Effector CD4-positive, alpha-beta T cell (primary cell): ENCODE measurements at regions not wholly inside any gene's neighbourhood (a gene's known extent, or its start where the extent isn't known, plus 50 kb on each side); places are given as distances from the start of the nearest gene placed in this dataset.
"Not testable (repeated sequence)": the region's sequence is repeated elsewhere in the genome, so short reads cannot be mapped to it uniquely, and the experiment has no call there.

Source experiments
- DNase-seq: peaks from one replicate; pipeline ENCODE4 v3.0.0-alpha.2; 2020

GRCh38 chr15:30688684-30689083, 62.8 kb downstream of the ARHGAP11B start:
- DNase-seq = not testable (repeated sequence)

GRCh38 chr15:30690153-30690552, 64.2 kb downstream of the ARHGAP11B start:
- not testable (repeated sequence) for DNase-seq

GRCh38 chr15:30695811-30696210, 69.9 kb downstream of the ARHGAP11B start:
- DNase-seq = not testable (repeated sequence)

- not testable (repeated sequence) for DNase-seq
Observed at GRCh38 chr15:30696439-30697314, 70.7 kb downstream of the ARHGAP11B start.

GRCh38 chr15:30697315-30697685, 71.4 kb downstream of the ARHGAP11B start:
- DNase-seq = not testable (repeated sequence)

GRCh38 chr15:30700006-30700597, 74.2 kb downstream of the ARHGAP11B start:
- DNase-seq = not testable (repeated sequence)

- not testable (repeated sequence) for DNase-seq
Observed at GRCh38 chr15:30707976-30708685, 82.2 kb downstream of the ARHGAP11B start.

- not testable (repeated sequence) for DNase-seq
Observed at GRCh38 chr15:30708809-30709208, 82.9 kb downstream of the ARHGAP11B start.

GRCh38 chr15:30718038-30718643, 92.2 kb downstream of the ARHGAP11B start:
- DNase-seq = not testable (repeated sequence)

GRCh38 chr15:30719363-30719762, 93.4 kb downstream of the ARHGAP11B start:
- not testable (repeated sequence) for DNase-seq

- DNase-seq = not testable (repeated sequence)
Observed at GRCh38 chr15:30720825-30721224, 94.9 kb downstream of the ARHGAP11B start.

GRCh38 chr15:30721529-30721928, 95.6 kb downstream of the ARHGAP11B start:
- not testable (repeated sequence) for DNase-seq

GRCh38 chr15:30723540-30724175, 97.7 kb downstream of the ARHGAP11B start:
- not testable (repeated sequence) for DNase-seq

- not testable (repeated sequence) for DNase-seq
Observed at GRCh38 chr15:30729880-30730590, 104.1 kb downstream of the ARHGAP11B start.

- not testable (repeated sequence) for DNase-seq
Observed at GRCh38 chr15:30730633-30731032, 104.7 kb downstream of the ARHGAP11B start.

GRCh38 chr15:30732100-30732499, 106.2 kb downstream of the ARHGAP11B start:
- not testable (repeated sequence) for DNase-seq

GRCh38 chr15:30735884-30736564, 110.1 kb downstream of the ARHGAP11B start:
- DNase-seq = not testable (repeated sequence)

GRCh38 chr15:30742796-30743195, 116.9 kb downstream of the ARHGAP11B start:
- DNase-seq = not testable (repeated sequence)

- not testable (repeated sequence) for DNase-seq
Observed at GRCh38 chr15:30749048-30749447, 123.1 kb downstream of the ARHGAP11B start.

- peak; percentile 72 for DNase-seq
Observed at GRCh38 chr15:30755036-30755687, 129.2 kb downstream of the ARHGAP11B start.
